Panc1 (cell line): ENCODE measurements at regions not wholly inside any gene's neighbourhood (a gene's known extent, or its start where the extent isn't known, plus 50 kb on each side); places are given as distances from the start of the nearest gene placed in this dataset.
A peak's percentile ranks its signal among the peaks of the same experiment; 100 is the strongest.

Experiments used
- ATAC-seq: fragments of 200-7000 bp; cut with Tn5 transposase; 2 replicates; pipeline ENCODE4 v1.9.1; 2020; ENCODE audit warnings: mild to moderate bottlenecking, moderate library complexity
- BruUV-seq: library from RNA; stranded (reverse); fragments of 400-500 nt; replicated peaks from 2 replicates; lab custom pipeline; 2021; lab: Mats Ljungman, UMichigan
- CTCF ChIA-PET: fragments of 300-600 bp; sonication (Branson Sonifier 250); formaldehyde crosslinking; loops from one replicate; lab custom pipeline; 2022; ENCODE audit warnings: antibody characterized with exemption; lab: Charles Lee
- POLR2A ChIA-PET: fragments of 300-600 bp; sonication (Branson Sonifier 250); formaldehyde crosslinking; loops from one replicate; lab custom pipeline; 2022; ENCODE audit warnings: antibody characterized with exemption; lab: Charles Lee
- DNase-seq: peaks from one replicate; pipeline ENCODE4 v3.0.0-alpha.2; 2010; ENCODE audit warnings: low read depth, low spot score
- H3K27ac ChIP-seq: 2 replicates; pipeline ENCODE4 v1.5.1; 2011; ENCODE audit warnings: mild to moderate bottlenecking, low read length, inconsistent platforms
- H3K27me3 ChIP-seq: fragments of 200-500 bp; sonication (Bioruptor generic); 2 replicates; pipeline ENCODE4 v1.6.0; 2014; ENCODE audit warnings: low read length, inconsistent platforms; ENCODE audit not compliant: control insufficient read depth, insufficient read depth
- H3K36me3 ChIP-seq: fragments of 200-500 bp; sonication (Bioruptor generic); 2 replicates; pipeline ENCODE4 v1.5.1; 2014; ENCODE audit warnings: inconsistent platforms, mild to moderate bottlenecking, low read length, moderate library complexity; ENCODE audit not compliant: control insufficient read depth, insufficient read depth
- H3K4me1 ChIP-seq: 2 replicates; pipeline ENCODE4 v1.5.1; 2011; ENCODE audit warnings: inconsistent platforms, mild to moderate bottlenecking, low read length, moderate library complexity; ENCODE audit not compliant: control insufficient read depth, insufficient read depth
- H3K4me3 ChIP-seq, 2 experiments: 2 replicates each; pipeline ENCODE4 v1.5.1; 2011 to 2012; ENCODE audit warnings: low read depth in 2 of 2, low read length in 2 of 2, mild to moderate bottlenecking in 2 of 2, inconsistent platforms in 1 of 2, moderate library complexity in 1 of 2
- H3K9me3 ChIP-seq: fragments of 200-500 bp; sonication (Bioruptor generic); 2 replicates; pipeline ENCODE4 v1.5.1; 2014; ENCODE audit warnings: low read depth, mild to moderate bottlenecking, inconsistent platforms, low read length, moderate library complexity; ENCODE audit not compliant: control insufficient read depth, insufficient read depth
- POLR2AphosphoS5 ChIP-seq: IDR thresholded peaks from 2 replicates; pipeline ENCODE4 v1.6.1; 2012; ENCODE audit warnings: mild to moderate bottlenecking, low read depth, low read length, moderate library complexity
- SIN3A ChIP-seq: IDR thresholded peaks from 2 replicates; pipeline ENCODE4 v1.6.1; 2012; ENCODE audit warnings: low read depth, mild to moderate bottlenecking, low read length, moderate library complexity, borderline replicate concordance; ENCODE audit not compliant: insufficient read depth
- TCF7L2 ChIP-seq: IDR thresholded peaks from 2 replicates; pipeline ENCODE4 v1.6.1; 2011; ENCODE audit warnings: mild to moderate bottlenecking, low read depth, low read length, inconsistent platforms
- in situ Hi-C: cut with HindIII; loops from 2 replicates; pipeline ENCODE4 v1.10.0; 2016; ENCODE audit warnings: low sequenced_read_pairs, low pct_unique_long_range_greater_than_20kb
- intact Hi-C: fragments of 100-400 bp; cut with micrococcal nuclease; formaldehyde crosslinking; loops from one replicate; pipeline ENCODE4 v1.10.0; 2022; ENCODE audit not compliant: unreplicated experiment
- TF ChIP-seq, protein P1 (sequence below): fragments of 450-650 bp; IDR thresholded peaks from 2 replicates; pipeline ENCODE4 v1.5.1; 2017; ENCODE audit warnings: mild to moderate bottlenecking
- TF ChIP-seq, protein P2 (sequence below), 2 experiments: IDR thresholded peaks; 2 replicates each; pipeline ENCODE4 v1.6.1; 2011 to 2012; ENCODE audit warnings: low read depth in 2 of 2, control low read depth in 1 of 2, low read length in 1 of 2, mild to moderate bottlenecking in 1 of 2, moderate library complexity in 1 of 2; ENCODE audit not compliant: insufficient read depth in 1 of 2

DNA sequence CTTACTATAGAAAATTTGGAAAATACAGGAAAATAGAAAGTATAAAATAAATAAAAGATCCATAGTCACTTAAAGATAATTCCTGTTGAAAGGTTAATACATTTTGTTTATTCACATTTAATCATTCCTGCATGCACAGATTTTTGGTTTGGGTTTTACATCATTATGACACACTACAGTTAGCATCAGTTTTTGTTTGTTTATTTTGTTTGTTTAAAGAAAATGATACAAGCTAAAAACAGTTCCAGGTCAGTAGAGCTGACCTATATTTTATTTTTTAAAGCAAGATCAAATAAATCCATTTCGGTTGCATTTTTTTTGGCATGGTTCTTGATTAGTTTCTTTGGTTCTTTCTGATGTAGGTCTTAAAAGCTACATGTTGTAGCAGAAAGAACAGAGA is 68.8 kb upstream of the CCDC91 start:
- intact Hi-C loops (no loop called here), in situ Hi-C loops (no loop called here)
- CTCF ChIA-PET, result no interaction called here
- H3K4me3 ChIP-seq, result no peak overlapping the region
- peaks cover 6% of the 10 kb centered on the region for H3K4me1 ChIP-seq
- H3K27me3 ChIP-seq, result no peaks in the 10 kb centered on the region
- no TSS peak for BruUV-seq
- DNase-seq, result peak; percentile 43
- TF ChIP-seq, protein P1, sequence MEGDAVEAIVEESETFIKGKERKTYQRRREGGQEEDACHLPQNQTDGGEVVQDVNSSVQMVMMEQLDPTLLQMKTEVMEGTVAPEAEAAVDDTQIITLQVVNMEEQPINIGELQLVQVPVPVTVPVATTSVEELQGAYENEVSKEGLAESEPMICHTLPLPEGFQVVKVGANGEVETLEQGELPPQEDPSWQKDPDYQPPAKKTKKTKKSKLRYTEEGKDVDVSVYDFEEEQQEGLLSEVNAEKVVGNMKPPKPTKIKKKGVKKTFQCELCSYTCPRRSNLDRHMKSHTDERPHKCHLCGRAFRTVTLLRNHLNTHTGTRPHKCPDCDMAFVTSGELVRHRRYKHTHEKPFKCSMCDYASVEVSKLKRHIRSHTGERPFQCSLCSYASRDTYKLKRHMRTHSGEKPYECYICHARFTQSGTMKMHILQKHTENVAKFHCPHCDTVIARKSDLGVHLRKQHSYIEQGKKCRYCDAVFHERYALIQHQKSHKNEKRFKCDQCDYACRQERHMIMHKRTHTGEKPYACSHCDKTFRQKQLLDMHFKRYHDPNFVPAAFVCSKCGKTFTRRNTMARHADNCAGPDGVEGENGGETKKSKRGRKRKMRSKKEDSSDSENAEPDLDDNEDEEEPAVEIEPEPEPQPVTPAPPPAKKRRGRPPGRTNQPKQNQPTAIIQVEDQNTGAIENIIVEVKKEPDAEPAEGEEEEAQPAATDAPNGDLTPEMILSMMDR, result no peak
- TF ChIP-seq, protein P2, sequence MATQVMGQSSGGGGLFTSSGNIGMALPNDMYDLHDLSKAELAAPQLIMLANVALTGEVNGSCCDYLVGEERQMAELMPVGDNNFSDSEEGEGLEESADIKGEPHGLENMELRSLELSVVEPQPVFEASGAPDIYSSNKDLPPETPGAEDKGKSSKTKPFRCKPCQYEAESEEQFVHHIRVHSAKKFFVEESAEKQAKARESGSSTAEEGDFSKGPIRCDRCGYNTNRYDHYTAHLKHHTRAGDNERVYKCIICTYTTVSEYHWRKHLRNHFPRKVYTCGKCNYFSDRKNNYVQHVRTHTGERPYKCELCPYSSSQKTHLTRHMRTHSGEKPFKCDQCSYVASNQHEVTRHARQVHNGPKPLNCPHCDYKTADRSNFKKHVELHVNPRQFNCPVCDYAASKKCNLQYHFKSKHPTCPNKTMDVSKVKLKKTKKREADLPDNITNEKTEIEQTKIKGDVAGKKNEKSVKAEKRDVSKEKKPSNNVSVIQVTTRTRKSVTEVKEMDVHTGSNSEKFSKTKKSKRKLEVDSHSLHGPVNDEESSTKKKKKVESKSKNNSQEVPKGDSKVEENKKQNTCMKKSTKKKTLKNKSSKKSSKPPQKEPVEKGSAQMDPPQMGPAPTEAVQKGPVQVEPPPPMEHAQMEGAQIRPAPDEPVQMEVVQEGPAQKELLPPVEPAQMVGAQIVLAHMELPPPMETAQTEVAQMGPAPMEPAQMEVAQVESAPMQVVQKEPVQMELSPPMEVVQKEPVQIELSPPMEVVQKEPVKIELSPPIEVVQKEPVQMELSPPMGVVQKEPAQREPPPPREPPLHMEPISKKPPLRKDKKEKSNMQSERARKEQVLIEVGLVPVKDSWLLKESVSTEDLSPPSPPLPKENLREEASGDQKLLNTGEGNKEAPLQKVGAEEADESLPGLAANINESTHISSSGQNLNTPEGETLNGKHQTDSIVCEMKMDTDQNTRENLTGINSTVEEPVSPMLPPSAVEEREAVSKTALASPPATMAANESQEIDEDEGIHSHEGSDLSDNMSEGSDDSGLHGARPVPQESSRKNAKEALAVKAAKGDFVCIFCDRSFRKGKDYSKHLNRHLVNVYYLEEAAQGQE (IDR thresholded peaks at IDR 0.05; ENCODE audit: insufficient read depth in 1 of 2, low read depth in 2 of 2, low read length in 1 of 2), result no peak
- TF ChIP-seq POLR2AphosphoS5 (no peak), TCF7L2 (no peak), SIN3A (no peak)
- no peak for ATAC-seq
- POLR2A ChIA-PET, result interaction anchor here (0.6 kb wide), 1 partner anchor 73 kb away, joined by 4 read pairs; no protein-coding TSS in a partner anchor
- H3K9me3 ChIP-seq, result 0 out of 2 replicates have a peak, but pooled peaks cover 2% of the 10 kb centered on the region
- no peaks in the 10 kb centered on the region for H3K36me3 ChIP-seq
- H3K27ac ChIP-seq, result no peak overlapping the region

DNA sequence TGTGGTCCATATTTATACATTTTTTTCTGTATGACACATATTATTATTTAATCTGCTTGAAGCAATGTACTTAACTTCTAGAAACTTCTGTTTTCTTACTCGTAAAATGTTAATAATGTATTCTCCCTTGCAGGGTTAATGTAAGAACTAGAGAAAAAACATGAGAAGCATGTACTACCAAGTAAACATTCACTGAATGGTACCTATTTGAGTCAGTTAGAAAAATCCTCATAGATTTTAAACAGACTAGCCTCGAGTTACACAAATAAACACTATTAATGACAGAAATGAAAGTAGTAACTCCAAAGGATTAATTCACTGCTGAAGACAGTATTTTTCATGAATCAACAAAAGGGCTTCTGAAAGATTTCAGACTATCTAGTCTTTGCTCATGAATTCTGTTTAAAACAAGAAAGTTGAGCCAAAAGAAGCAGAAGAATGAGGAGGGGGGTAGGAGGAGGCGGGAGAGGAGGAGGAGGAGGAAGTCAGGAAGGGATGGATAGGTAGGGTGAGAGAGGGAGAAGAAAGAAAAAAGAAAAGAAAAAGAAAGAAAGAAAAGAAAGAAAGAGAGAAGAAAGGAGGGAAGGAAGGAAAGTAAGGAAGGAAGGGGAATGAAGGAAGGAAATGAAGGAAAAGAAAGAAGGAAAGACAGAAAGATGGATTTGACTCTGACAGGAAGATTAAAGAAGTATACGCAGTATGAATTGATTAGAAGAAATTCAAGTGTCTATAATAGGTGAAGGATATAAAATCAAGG is 68.2 kb upstream of the CCDC91 start:
- ATAC-seq (no peak), DNase-seq (no peak)
- Histone ChIP-seq H3K4me1 (peaks cover 6% of the 10 kb centered on the region), H3K9me3 (0 out of 2 replicates have a peak, but pooled peaks cover 2% of the 10 kb centered on the region), H3K36me3 (no peaks in the 10 kb centered on the region), H3K27ac (no peak overlapping the region), H3K4me3 (no peak overlapping the region), H3K27me3 (no peaks in the 10 kb centered on the region)
- in situ Hi-C loops (no loop called here), intact Hi-C loops (no loop called here)
- TF ChIP-seq POLR2AphosphoS5 (no peak), SIN3A (no peak), TCF7L2 (no peak)
- TF ChIP-seq, protein P2 (IDR thresholded peaks at IDR 0.05; ENCODE audit: insufficient read depth in 1 of 2, low read depth in 2 of 2, low read length in 1 of 2), result no peak
- TF ChIP-seq, protein P1, result no peak
- ChIA-PET CTCF (no interaction called here), POLR2A (no interaction called here)
- no TSS peak for BruUV-seq
